H1 (cell line): ENCODE measurements at regions not wholly inside any gene's neighbourhood (a gene's known extent, or its start where the extent isn't known, plus 50 kb on each side); places are given as distances from the start of the nearest gene placed in this dataset.

Experiments used
- CTCF ChIA-PET: fragments of 300-600 bp; sonication (Branson Sonifier 250); formaldehyde crosslinking; loops from one replicate; lab custom pipeline; 2021; ENCODE audit not compliant: partially characterized antibody; lab: Charles Lee
- POLR2A ChIA-PET: fragments of 300-600 bp; sonication (Branson Sonifier 250); formaldehyde crosslinking; loops from one replicate; lab custom pipeline; 2021; ENCODE audit warnings: inconsistent platforms; ENCODE audit not compliant: partially characterized antibody; lab: Charles Lee
- DNase-seq, 2 experiments: peaks; one replicate each; pipeline versions ENCODE4 v3.0.0 to v3.0.0-alpha.2; 2010 to 2022; ENCODE audit warnings: low spot score in 2 of 2, low read depth in 1 of 2, mixed read lengths in 1 of 2
- FAIRE-seq: peaks from 2 replicates; lab custom pipeline; 2011; peaks lifted over from hg19 to GRCh38; lab: Jason Lieb, UNC
- H2AFZ ChIP-seq: 2 replicates; pipeline ENCODE4 v1.8.1; 2012; ENCODE audit warnings: low read length, inconsistent platforms
- H2AK5ac ChIP-seq: 2 replicates; pipeline ENCODE4 v1.6.1; 2013; ENCODE audit warnings: low read depth, low read length
- H2BK120ac ChIP-seq: replicated peaks from 2 replicates; pipeline ENCODE3; 2013; ENCODE audit warnings: low read depth, low read length, inconsistent platforms
- H2BK12ac ChIP-seq: 2 replicates; pipeline ENCODE4 v1.6.1; 2013; ENCODE audit warnings: low read depth, low read length
- H2BK15ac ChIP-seq: 2 replicates; pipeline ENCODE4 v1.6.1; 2013; ENCODE audit warnings: low read length
- H2BK20ac ChIP-seq: 2 replicates; pipeline ENCODE4 v1.6.1; 2013; ENCODE audit warnings: low read length
- H2BK5ac ChIP-seq: 2 replicates; pipeline ENCODE4 v1.6.1; 2013; ENCODE audit warnings: low read depth, low read length
- H3K14ac ChIP-seq: 2 replicates; pipeline ENCODE4 v1.6.1; 2013; ENCODE audit warnings: inconsistent platforms; ENCODE audit not compliant: insufficient read length
- H3K18ac ChIP-seq: 2 replicates; pipeline ENCODE4 v1.6.1; 2013; ENCODE audit warnings: low read length; ENCODE audit errors: extremely low read depth
- H3K23ac ChIP-seq: 2 replicates; pipeline ENCODE4 v1.6.1; 2013; ENCODE audit warnings: inconsistent platforms; ENCODE audit not compliant: insufficient read length
- H3K23me2 ChIP-seq: 2 replicates; pipeline ENCODE4 v1.6.1; 2013; ENCODE audit warnings: low read depth, low read length
- H3K27ac ChIP-seq: 2 replicates; pipeline ENCODE4 v1.6.1; 2011; ENCODE audit warnings: low read depth, low read length, inconsistent platforms
- H3K27me3 ChIP-seq, 4 experiments: replicated peaks in 1 of 4; 1 replicate in 1 of 4; 2 replicates in 3 of 4; pipeline versions ENCODE4 v1.6.1 to v1.8.1; 2011 to 2013; ENCODE audit warnings: low read length in 3 of 4, mild to moderate bottlenecking in 3 of 4, inconsistent platforms in 2 of 4, mixed read lengths in 2 of 4, moderate library complexity in 1 of 4; ENCODE audit not compliant: control insufficient read depth in 3 of 4, insufficient read depth in 3 of 4; ENCODE audit errors: extremely low read depth in 1 of 4
- H3K36me3 ChIP-seq, 4 experiments: 2 replicates each; pipeline versions ENCODE4 v1.6.1 to v1.8.1; 2011 to 2013; ENCODE audit warnings: mild to moderate bottlenecking in 4 of 4, low read length in 3 of 4, moderate library complexity in 2 of 4, control low read depth in 1 of 4, inconsistent platforms in 1 of 4; ENCODE audit not compliant: insufficient read depth in 4 of 4, control insufficient read depth in 2 of 4
- H3K4ac ChIP-seq: replicated peaks from 2 replicates; pipeline ENCODE3; 2013; ENCODE audit warnings: low read length, low read depth, mixed read lengths, inconsistent platforms; ENCODE audit not compliant: insufficient read length
- H3K4me1 ChIP-seq, 4 experiments: replicated peaks in 1 of 4; 1 replicate in 1 of 4; 2 replicates in 3 of 4; pipeline versions ENCODE4 v1.6.1 to v1.8.1; 2011 to 2013; ENCODE audit warnings: low read length in 3 of 4, inconsistent platforms in 2 of 4, mixed read lengths in 1 of 4; ENCODE audit not compliant: insufficient read depth in 4 of 4, control insufficient read depth in 3 of 4
- H3K4me2 ChIP-seq, 2 experiments: 2 replicates each; pipeline versions ENCODE4 v1.6.1 to v1.8.1; 2011 to 2013; ENCODE audit warnings: low read depth in 2 of 2, low read length in 2 of 2, control low read depth in 1 of 2, inconsistent platforms in 1 of 2, mild to moderate bottlenecking in 1 of 2; ENCODE audit not compliant: insufficient read depth in 1 of 2
- H3K4me3 ChIP-seq, 4 experiments: fragments of 200-600, 300-600 bp in 1 of 4; sonication (generic), shearing (Covaris generic), sonication (Bioruptor Twin) in 1 of 4; 2 replicates each; pipeline versions ENCODE4 v1.5.1 to v1.8.1; 2011 to 2016; ENCODE audit warnings: low read length in 4 of 4, low read depth in 3 of 4, control low read depth in 2 of 4, inconsistent platforms in 2 of 4, mild to moderate bottlenecking in 2 of 4, mixed read lengths in 1 of 4, moderate library complexity in 1 of 4; ENCODE audit not compliant: insufficient read depth in 2 of 4; ENCODE audit errors: extremely low read depth in 1 of 4
- H3K56ac ChIP-seq: replicated peaks from 2 replicates; pipeline ENCODE3; 2013; ENCODE audit warnings: low read depth, mild to moderate bottlenecking, mixed read lengths, low read length, inconsistent platforms; ENCODE audit not compliant: insufficient read length
- H3K79me1 ChIP-seq: 2 replicates; pipeline ENCODE4 v1.6.1; 2013; ENCODE audit warnings: low read depth, low read length, control low read depth
- H3K79me2 ChIP-seq, 2 experiments: 2 replicates each; pipeline versions ENCODE4 v1.6.1 to v1.8.1; 2012 to 2013; ENCODE audit warnings: low read length in 2 of 2, mild to moderate bottlenecking in 2 of 2, inconsistent platforms in 1 of 2; ENCODE audit not compliant: insufficient read depth in 2 of 2, control insufficient read depth in 1 of 2
- H3K9ac ChIP-seq, 4 experiments: replicated peaks in 1 of 4; 1 replicate in 1 of 4; 2 replicates in 3 of 4; pipeline versions ENCODE4 v1.6.1 to v1.8.1; 2011 to 2013; ENCODE audit warnings: low read depth in 3 of 4, low read length in 3 of 4, control low read depth in 2 of 4, mild to moderate bottlenecking in 2 of 4, moderate library complexity in 2 of 4, inconsistent platforms in 1 of 4; ENCODE audit errors: extremely low read depth in 1 of 4
- H3K9me3 ChIP-seq, 2 experiments: 2 replicates each; pipeline versions ENCODE4 v1.6.1 to v1.8.1; 2012 to 2013; ENCODE audit warnings: mild to moderate bottlenecking in 2 of 2, moderate library complexity in 2 of 2, control low read depth in 1 of 2, inconsistent platforms in 1 of 2, low read depth in 1 of 2, low read length in 1 of 2, mixed read lengths in 1 of 2; ENCODE audit not compliant: insufficient read depth in 2 of 2
- H4K20me1 ChIP-seq, 2 experiments: replicated peaks in 1 of 2; 2 replicates each; pipeline versions ENCODE3 to v1.8.1; 2011 to 2013; ENCODE audit warnings: inconsistent platforms in 2 of 2, low read length in 2 of 2, mild to moderate bottlenecking in 1 of 2; ENCODE audit not compliant: insufficient read depth in 2 of 2, control insufficient read depth in 1 of 2
- H4K5ac ChIP-seq: 2 replicates; pipeline ENCODE4 v1.6.1; 2013; ENCODE audit warnings: low read length, low read depth, mixed read lengths, inconsistent platforms; ENCODE audit not compliant: insufficient read length
- H4K8ac ChIP-seq: 2 replicates; pipeline ENCODE4 v1.8.0; 2013; ENCODE audit warnings: mild to moderate bottlenecking, moderate library complexity, low read length, inconsistent platforms; ENCODE audit not compliant: insufficient read depth; ENCODE audit errors: extremely low read depth
- H4K91ac ChIP-seq: replicated peaks from 2 replicates; pipeline ENCODE3; 2013; ENCODE audit warnings: low read length, mixed read lengths, inconsistent platforms; ENCODE audit not compliant: insufficient read length
- ASH2L ChIP-seq: fragments of 200-600, 300-600 bp; sonication (generic); IDR thresholded peaks from one replicate; pipeline ENCODE4 v1.7.1; 2017; ENCODE audit warnings: low read length
- ATF3 ChIP-seq: IDR thresholded peaks from 2 replicates; pipeline ENCODE4 v1.6.1; 2011; ENCODE audit warnings: low read depth, mild to moderate bottlenecking, low read length; ENCODE audit not compliant: insufficient read depth
- CHD2 ChIP-seq: IDR thresholded peaks from 2 replicates; pipeline ENCODE4 v1.6.1; 2012; ENCODE audit warnings: low read length, improper control_type of control experiment
- CREB1 ChIP-seq: IDR thresholded peaks from 2 replicates; pipeline ENCODE4 v1.6.1; 2012; ENCODE audit warnings: inconsistent platforms
- EP300 ChIP-seq, 2 experiments: IDR thresholded peaks; 1 replicate in 1 of 2; 2 replicates in 1 of 2; pipeline ENCODE4 v1.6.1; 2011 to 2012; ENCODE audit warnings: low read depth in 2 of 2, low read length in 2 of 2, mild to moderate bottlenecking in 2 of 2, borderline replicate concordance in 1 of 2, inconsistent platforms in 1 of 2, moderate library complexity in 1 of 2
- EZH2 ChIP-seq: fragments of 200-600 bp; sonication (generic); IDR thresholded peaks from 2 replicates; pipeline ENCODE4 v1.7.1; 2012; ENCODE audit warnings: low read depth, mild to moderate bottlenecking, moderate library complexity, low read length, inconsistent platforms; ENCODE audit not compliant: severe bottlenecking
- GTF2F1 ChIP-seq: IDR thresholded peaks from 2 replicates; pipeline ENCODE4 v1.6.1; 2012; ENCODE audit warnings: low read depth, low read length, improper control_type of control experiment, borderline replicate concordance
- KDM5A ChIP-seq: fragments of 200-600 bp; IDR thresholded peaks from 2 replicates; pipeline ENCODE4 v1.7.1; 2012; ENCODE audit warnings: mild to moderate bottlenecking, low read length, inconsistent platforms, mixed read lengths
- MAFK ChIP-seq: IDR thresholded peaks from 2 replicates; pipeline ENCODE4 v1.6.1; 2012; ENCODE audit warnings: low read depth, mild to moderate bottlenecking, improper control_type of control experiment, low read length
- PHF8 ChIP-seq: fragments of 200-600 bp; sonication (generic); conservative IDR thresholded peaks from 2 replicates; pipeline ENCODE4 v1.7.1; 2012; ENCODE audit warnings: low read depth, mild to moderate bottlenecking, inconsistent platforms, low read length, moderate library complexity
- RBBP5 ChIP-seq: IDR thresholded peaks from 2 replicates; pipeline ENCODE4 v1.7.1; 2012; ENCODE audit warnings: low read depth, mild to moderate bottlenecking, inconsistent platforms, low read length, moderate library complexity, borderline replicate concordance
- WGBS, 2 experiments: shearing (Covaris generic) in 1 of 2; methylation state at CpG; one replicate each; pipeline versions ENCODE4 v1.1.6 to v1.1.7; 2013 to 2015; ENCODE audit warnings: low lambda C conversion rate in 2 of 2, mixed read lengths in 2 of 2, inconsistent platforms in 1 of 2, low coverage in 1 of 2, missing lambda C conversion rate in 1 of 2; ENCODE audit not compliant: insufficient replicate concordance in 2 of 2, insufficient coverage in 1 of 2, insufficient read length in 1 of 2; ENCODE audit errors: extremely low coverage in 1 of 2, missing lambda C conversion rate in 1 of 2; 5-methylcytosine and 5-hydroxymethylcytosine counted together

- no peak overlapping the region for H3K4me3 ChIP-seq
- no peaks in the 10 kb centered on the region for H3K36me3 ChIP-seq
- no peaks in the 10 kb centered on the region for H3K79me1 ChIP-seq
- H2AFZ ChIP-seq: no peak overlapping the region
- no peak overlapping the region for H2BK12ac ChIP-seq
- H2BK120ac ChIP-seq: no peak overlapping the region
- no peaks in the 10 kb centered on the region for H3K23me2 ChIP-seq
- CTCF ChIA-PET: interaction anchor here (1.0 to 4.1 kb wide), 3 partner anchors 10 to 472 kb away, joined by 3 to 23 read pairs (median 6); no protein-coding TSS in a partner anchor
- no peak overlapping the region for H3K4me2 ChIP-seq
- FAIRE-seq (no peak), DNase-seq (no peak)
- H3K14ac ChIP-seq: no peak overlapping the region
- H3K27ac ChIP-seq: no peak overlapping the region
- H4K91ac ChIP-seq: no peak overlapping the region
- H3K18ac ChIP-seq: no peak overlapping the region
- H2BK20ac ChIP-seq: no peak overlapping the region
- no peak overlapping the region for H2BK15ac ChIP-seq
- no peak overlapping the region for H4K8ac ChIP-seq
- no peak overlapping the region for H2BK5ac ChIP-seq
- no peak overlapping the region for H3K9ac ChIP-seq
- 93% methylated on average over 1 of the region's 1 CpG; no CpG with 5 or more reads in 1 of the 2 experiments for WGBS, 2 experiments
- no peaks in the 10 kb centered on the region for H4K20me1 ChIP-seq
- no peaks in the 10 kb centered on the region for H3K4me1 ChIP-seq
- H4K5ac ChIP-seq: no peak overlapping the region
- H3K56ac ChIP-seq: no peak overlapping the region
- POLR2A ChIA-PET: no interaction called here
- H3K23ac ChIP-seq: no peak overlapping the region
- H3K9me3 ChIP-seq: no peaks in the 10 kb centered on the region
- no peak overlapping the region for H3K4ac ChIP-seq
- no peaks in the 10 kb centered on the region for H3K79me2 ChIP-seq
- H3K27me3 ChIP-seq: no peaks in the 10 kb centered on the region
- no peak overlapping the region for H2AK5ac ChIP-seq
- TF ChIP-seq EP300 (IDR thresholded peaks at IDR 0.05; ENCODE audit: borderline replicate concordance in 1 of 2, low read depth in 2 of 2, low read length in 2 of 2): no peak
- no peak for TF ChIP-seq PHF8
- TF ChIP-seq ASH2L: no peak
- no peak for TF ChIP-seq CHD2
- TF ChIP-seq CREB1: no peak
- TF ChIP-seq GTF2F1: no peak
- TF ChIP-seq RBBP5: no peak
- TF ChIP-seq ATF3: no peak
- no peak for TF ChIP-seq KDM5A
- TF ChIP-seq EZH2: no peak
- no peak for TF ChIP-seq MAFK
Observed at GRCh38 chr1:90605070-90605469, 112.0 kb downstream of the BARHL2 start.
